Stomach smooth muscle (tissue), 2 donors: ENCODE measurements at regions not wholly inside any gene's neighbourhood (a gene's known extent, or its start where the extent isn't known, plus 50 kb on each side); places are given as distances from the start of the nearest gene placed in this dataset.

Experiments used
- H3K27ac ChIP-seq: one replicate; pipeline ENCODE4 v1.7.0; 2013; ENCODE audit warnings: mild to moderate bottlenecking, low read length, inconsistent platforms
- H3K27me3 ChIP-seq, 2 donors: one replicate each; pipeline ENCODE4 v1.7.0; 2013; ENCODE audit warnings: low read length in 2 of 2; ENCODE audit not compliant: insufficient read depth in 2 of 2, control insufficient read depth in 1 of 2
- H3K36me3 ChIP-seq, 2 donors: one replicate each; pipeline ENCODE4 v1.7.0; 2013; ENCODE audit warnings: low read length in 2 of 2; ENCODE audit not compliant: control insufficient read depth in 2 of 2, insufficient read depth in 2 of 2
- H3K4me1 ChIP-seq: one replicate; pipeline ENCODE4 v1.7.0; 2013; ENCODE audit warnings: low read length; ENCODE audit not compliant: control insufficient read depth, insufficient read depth
- H3K4me3 ChIP-seq, 2 donors: one replicate each; pipeline ENCODE4 v1.7.0; 2013; ENCODE audit warnings: low read length in 2 of 2
- H3K9ac ChIP-seq, 2 donors: one replicate each; pipeline ENCODE4 v1.7.0; 2013; ENCODE audit warnings: low read length in 2 of 2, mild to moderate bottlenecking in 1 of 2
- H3K9me3 ChIP-seq, 2 donors: one replicate each; pipeline ENCODE4 v1.7.0; 2013; ENCODE audit warnings: low read length in 2 of 2; ENCODE audit not compliant: control insufficient read depth in 2 of 2
- donor health status: healthy.
- donor health status: Pancreatic carcinoma.

GRCh38 chr5:88117546-88117945 is 151.1 kb downstream of the TMEM161B start:
- Histone ChIP-seq H3K4me3 (no peak overlapping the region), H3K36me3 (no peaks in the 10 kb centered on the region), H3K4me1 (no peaks in the 10 kb centered on the region), H3K27me3 (no peaks in the 10 kb centered on the region), H3K27ac (no peak overlapping the region), H3K9ac (no peak overlapping the region), H3K9me3 (no peaks in the 10 kb centered on the region)

- Histone ChIP-seq H3K4me1 (no peaks in the 10 kb centered on the region), H3K4me3 (no peak overlapping the region), H3K9me3 (no peaks in the 10 kb centered on the region), H3K27me3 (no peaks in the 10 kb centered on the region), H3K36me3 (no peaks in the 10 kb centered on the region), H3K9ac (no peak overlapping the region), H3K27ac (no peak overlapping the region)
Measured at GRCh38 chr5:88116396-88116795, 152.2 kb downstream of the TMEM161B start.

GRCh38 chr5:88115211-88115610 is 153.4 kb downstream of the TMEM161B start:
- Histone ChIP-seq H3K4me1 (no peaks in the 10 kb centered on the region), H3K9ac (no peak overlapping the region), H3K27ac (no peak overlapping the region), H3K9me3 (no peaks in the 10 kb centered on the region), H3K4me3 (no peak overlapping the region), H3K36me3 (no peaks in the 10 kb centered on the region), H3K27me3 (no peaks in the 10 kb centered on the region)

- Histone ChIP-seq H3K4me1 (no peaks in the 10 kb centered on the region), H3K36me3 (no peaks in the 10 kb centered on the region), H3K4me3 (no peak overlapping the region), H3K9ac (no peak overlapping the region), H3K9me3 (no peaks in the 10 kb centered on the region), H3K27me3 (no peaks in the 10 kb centered on the region), H3K27ac (no peak overlapping the region)
Measured at GRCh38 chr5:88113429-88113828, 155.2 kb downstream of the TMEM161B start.

DNA sequence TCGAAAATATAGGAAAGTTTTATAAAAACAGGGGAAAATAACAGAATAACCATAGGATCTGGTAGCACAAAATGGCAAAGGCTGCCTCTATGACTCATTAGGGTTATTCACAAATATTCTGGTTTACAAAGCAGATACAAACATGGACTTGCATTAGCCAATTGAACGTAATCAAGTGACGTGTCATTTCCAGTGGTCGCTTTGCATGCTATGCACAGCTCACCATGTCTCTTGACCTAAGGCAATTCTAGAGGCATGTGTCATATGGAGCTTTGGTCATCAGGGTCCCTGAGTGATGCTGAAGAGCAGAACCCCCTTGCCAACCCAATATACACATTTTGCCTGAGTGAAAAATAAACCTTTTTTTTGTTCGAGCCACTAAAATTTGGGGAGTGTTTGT is 158.8 kb downstream of the TMEM161B start:
- no peaks in the 10 kb centered on the region for H3K9me3 ChIP-seq
- no peak overlapping the region for H3K9ac ChIP-seq
- no peak overlapping the region for H3K27ac ChIP-seq
- no peak overlapping the region for H3K4me3 ChIP-seq
- no peaks in the 10 kb centered on the region for H3K27me3 ChIP-seq
- no peaks in the 10 kb centered on the region for H3K36me3 ChIP-seq
- H3K4me1 ChIP-seq = no peaks in the 10 kb centered on the region

GRCh38 chr5:88108490-88109279 is 160.0 kb downstream of the TMEM161B start:
- no peak overlapping the region for H3K4me3 ChIP-seq
- no peaks in the 10 kb centered on the region for H3K9me3 ChIP-seq
- H3K4me1 ChIP-seq = no peaks in the 10 kb centered on the region
- no peak overlapping the region for H3K9ac ChIP-seq
- H3K27ac ChIP-seq = no peak overlapping the region
- no peaks in the 10 kb centered on the region for H3K36me3 ChIP-seq
- H3K27me3 ChIP-seq = no peaks in the 10 kb centered on the region

DNA sequence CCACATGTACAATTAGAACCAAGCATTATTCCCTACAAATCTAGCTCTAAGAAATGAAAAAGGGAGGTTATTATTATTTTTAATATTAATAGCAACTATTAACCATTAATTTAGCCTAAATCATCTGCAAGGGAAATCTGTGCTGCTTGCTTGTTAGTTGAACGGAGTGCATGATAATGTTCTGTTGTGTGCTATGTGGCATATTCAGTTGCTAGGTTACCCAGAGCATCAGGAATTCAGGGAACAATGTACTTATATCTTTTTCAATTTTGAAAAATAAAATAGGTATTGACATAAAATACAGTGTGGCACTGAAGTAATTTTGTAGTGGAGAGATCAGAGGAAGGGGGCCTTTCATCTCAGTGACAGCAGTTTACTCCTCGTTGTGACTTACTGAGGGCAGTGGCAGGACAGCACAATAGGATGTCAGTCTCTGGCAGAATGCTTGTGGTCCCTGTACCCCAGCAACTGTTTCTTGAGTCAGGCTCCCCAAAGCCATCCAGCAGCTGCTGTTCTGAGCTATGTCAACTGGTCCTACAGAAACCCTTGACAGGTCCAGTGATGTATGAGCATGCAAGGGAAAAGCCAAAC is 173.6 kb downstream of the TMEM161B start:
- H3K27me3 ChIP-seq = no peaks in the 10 kb centered on the region
- no peaks in the 10 kb centered on the region for H3K4me1 ChIP-seq
- H3K9ac ChIP-seq = no peak overlapping the region
- no peaks in the 10 kb centered on the region for H3K9me3 ChIP-seq
- no peak overlapping the region for H3K27ac ChIP-seq
- no peak overlapping the region for H3K4me3 ChIP-seq
- H3K36me3 ChIP-seq = no peaks in the 10 kb centered on the region

GRCh38 chr5:88094403-88094802 is 174.2 kb downstream of the TMEM161B start:
- Histone ChIP-seq H3K4me3 (no peak overlapping the region), H3K27me3 (no peaks in the 10 kb centered on the region), H3K36me3 (no peaks in the 10 kb centered on the region), H3K9ac (no peak overlapping the region), H3K9me3 (no peaks in the 10 kb centered on the region), H3K4me1 (no peaks in the 10 kb centered on the region), H3K27ac (no peak overlapping the region)

GRCh38 chr5:88093765-88094164 is 174.9 kb downstream of the TMEM161B start:
- no peaks in the 10 kb centered on the region for H3K36me3 ChIP-seq
- H3K4me3 ChIP-seq = no peak overlapping the region
- no peaks in the 10 kb centered on the region for H3K4me1 ChIP-seq
- no peaks in the 10 kb centered on the region for H3K27me3 ChIP-seq
- no peak overlapping the region for H3K27ac ChIP-seq
- no peaks in the 10 kb centered on the region for H3K9me3 ChIP-seq
- H3K9ac ChIP-seq = no peak overlapping the region

DNA sequence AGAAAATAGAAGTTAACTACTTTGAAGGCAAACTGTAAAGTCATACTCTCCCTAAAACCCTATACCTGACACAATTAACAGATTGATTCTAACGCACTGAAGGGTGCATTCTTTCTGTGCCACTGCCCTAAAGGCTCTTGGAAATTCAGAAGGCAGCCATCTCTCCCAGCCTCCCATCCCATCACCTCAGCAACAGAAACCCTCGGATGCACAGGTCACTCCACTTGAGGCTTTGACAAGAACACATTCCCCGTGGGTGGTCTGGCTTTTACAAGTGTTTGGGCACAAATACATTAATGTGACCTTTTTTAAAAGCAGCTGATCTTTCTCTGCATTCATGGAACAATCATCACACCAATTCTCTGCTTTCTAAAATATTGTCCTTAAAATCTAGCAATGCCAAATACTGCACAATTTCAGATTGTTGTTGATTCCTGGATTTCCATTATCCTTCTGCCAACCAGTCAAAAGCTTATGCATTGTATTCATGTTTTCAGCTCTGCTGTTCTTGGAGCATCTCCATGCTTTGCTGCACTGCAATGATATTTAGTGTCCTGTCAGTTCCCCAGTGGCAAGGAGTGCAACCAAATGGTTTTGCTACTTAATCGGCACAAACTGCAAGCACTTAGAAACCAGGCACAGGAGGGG is 175.6 kb downstream of the TMEM161B start:
- Histone ChIP-seq H3K9ac (no peak overlapping the region), H3K36me3 (no peaks in the 10 kb centered on the region), H3K4me1 (no peaks in the 10 kb centered on the region), H3K9me3 (no peaks in the 10 kb centered on the region), H3K4me3 (no peak overlapping the region), H3K27me3 (no peaks in the 10 kb centered on the region), H3K27ac (no peak overlapping the region)

DNA sequence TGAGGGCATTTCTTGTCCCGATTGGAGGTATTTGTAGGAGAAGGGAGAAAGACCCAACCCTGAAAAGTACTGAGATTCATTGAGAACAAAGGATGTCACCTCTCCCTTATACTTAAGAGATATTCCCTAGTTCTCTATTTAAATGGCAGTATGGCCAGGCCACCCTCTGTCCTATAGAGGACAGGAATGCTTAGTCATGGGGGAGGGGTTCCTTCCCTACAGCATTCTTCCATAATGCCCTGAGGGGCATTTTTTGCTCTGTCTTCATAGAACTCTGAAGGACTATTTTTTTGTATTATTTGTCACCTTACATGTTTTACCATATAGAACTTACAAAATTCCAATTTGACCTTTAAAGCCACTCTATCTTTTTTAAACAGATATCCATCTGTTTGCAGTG is 176.3 kb downstream of the TMEM161B start:
- Histone ChIP-seq H3K9me3 (no peaks in the 10 kb centered on the region), H3K27me3 (no peaks in the 10 kb centered on the region), H3K4me1 (no peaks in the 10 kb centered on the region), H3K4me3 (no peak overlapping the region), H3K9ac (no peak overlapping the region), H3K36me3 (no peaks in the 10 kb centered on the region), H3K27ac (no peak overlapping the region)
